ENCODE measurements at regions not wholly inside any gene's neighbourhood (a gene's known extent, or its start where the extent isn't known, plus 50 kb on each side); places are given as distances from the start of the nearest gene placed in this dataset.

DNA sequence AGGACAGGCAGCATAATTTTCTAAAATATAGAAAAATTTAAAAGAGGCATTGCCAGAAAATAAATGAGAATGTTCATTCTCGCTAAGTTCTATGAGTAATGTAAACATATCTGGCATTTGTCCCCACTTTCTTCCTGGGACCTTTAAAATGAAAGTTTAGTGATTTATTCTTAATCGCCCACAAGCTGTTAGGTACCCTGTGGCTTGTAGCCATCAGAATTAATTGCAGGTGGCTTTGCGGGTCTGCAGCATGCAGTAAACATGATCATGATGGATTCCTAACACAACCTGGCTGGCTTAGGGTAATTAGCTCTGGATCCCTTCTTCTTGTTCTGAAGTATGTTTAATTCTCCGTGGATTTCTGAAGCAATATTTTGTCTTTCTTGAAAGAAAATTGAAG, 103.5 kb upstream of the FRMD6 start:
- Histone ChIP-seq H3K4me3 (no peak overlapping the region), H3K27me3 (no peaks in the 10 kb centered on the region), H3K4me1 (peaks cover 7 to 45% (median 7%) of the 10 kb centered on the region in 3 donors), H3K27ac (peak overlapping the region; percentile 51 to 77 (median 74)), H3K9me3 (no peaks in the 10 kb centered on the region), H3K36me3 (no peaks in the 10 kb centered on the region)
- no peak for TF ChIP-seq POLR2A (IDR thresholded peaks at IDR 0.05)
- TF ChIP-seq EP300 (IDR thresholded peaks at IDR 0.05), result no peak
- TF ChIP-seq POLR2AphosphoS5 (IDR thresholded peaks at IDR 0.05), result no peak
- TF ChIP-seq, protein P1, sequence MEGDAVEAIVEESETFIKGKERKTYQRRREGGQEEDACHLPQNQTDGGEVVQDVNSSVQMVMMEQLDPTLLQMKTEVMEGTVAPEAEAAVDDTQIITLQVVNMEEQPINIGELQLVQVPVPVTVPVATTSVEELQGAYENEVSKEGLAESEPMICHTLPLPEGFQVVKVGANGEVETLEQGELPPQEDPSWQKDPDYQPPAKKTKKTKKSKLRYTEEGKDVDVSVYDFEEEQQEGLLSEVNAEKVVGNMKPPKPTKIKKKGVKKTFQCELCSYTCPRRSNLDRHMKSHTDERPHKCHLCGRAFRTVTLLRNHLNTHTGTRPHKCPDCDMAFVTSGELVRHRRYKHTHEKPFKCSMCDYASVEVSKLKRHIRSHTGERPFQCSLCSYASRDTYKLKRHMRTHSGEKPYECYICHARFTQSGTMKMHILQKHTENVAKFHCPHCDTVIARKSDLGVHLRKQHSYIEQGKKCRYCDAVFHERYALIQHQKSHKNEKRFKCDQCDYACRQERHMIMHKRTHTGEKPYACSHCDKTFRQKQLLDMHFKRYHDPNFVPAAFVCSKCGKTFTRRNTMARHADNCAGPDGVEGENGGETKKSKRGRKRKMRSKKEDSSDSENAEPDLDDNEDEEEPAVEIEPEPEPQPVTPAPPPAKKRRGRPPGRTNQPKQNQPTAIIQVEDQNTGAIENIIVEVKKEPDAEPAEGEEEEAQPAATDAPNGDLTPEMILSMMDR (IDR thresholded peaks at IDR 0.05), result no peak
- no peak for ATAC-seq
- WGBS, 2 donors (ENCODE audit: low coverage in 1 of 2), result 43 to 49% methylated on average over 4 of the region's 4 CpGs

DNA sequence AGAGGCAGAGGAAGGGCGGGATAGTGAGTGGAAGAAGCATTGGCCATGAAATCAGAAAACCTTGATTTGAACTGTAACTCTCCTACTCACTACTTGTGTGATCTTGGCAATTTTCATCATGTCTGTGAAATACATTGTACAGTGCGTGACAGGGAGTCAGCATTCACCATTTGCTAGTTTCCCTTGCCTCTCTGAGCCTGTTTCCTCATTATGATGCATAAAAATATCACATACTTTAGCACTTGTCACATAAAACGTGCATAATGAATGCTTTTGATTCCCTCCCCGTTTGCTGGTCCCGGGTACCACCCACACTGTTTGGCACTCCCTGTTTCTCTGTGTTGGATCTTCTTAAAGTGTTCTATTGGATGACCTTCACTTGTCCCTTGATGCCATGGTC, 101.1 kb upstream of the FRMD6 start:
- no peak overlapping the region for H3K27ac ChIP-seq
- no peak overlapping the region for H3K4me3 ChIP-seq
- peaks cover 7 to 31% (median 7%) of the 10 kb centered on the region in 3 donors for H3K4me1 ChIP-seq
- H3K27me3 ChIP-seq, result no peaks in the 10 kb centered on the region
- no peaks in the 10 kb centered on the region for H3K36me3 ChIP-seq
- ATAC-seq, result no peak
- H3K9me3 ChIP-seq, result no peaks in the 10 kb centered on the region
- 57 to 73% methylated on average over 5 of the region's 5 CpGs for WGBS, 2 donors (ENCODE audit: low coverage in 1 of 2)
- TF ChIP-seq POLR2AphosphoS5 (IDR thresholded peaks at IDR 0.05) (no peak), POLR2A (IDR thresholded peaks at IDR 0.05) (no peak), EP300 (IDR thresholded peaks at IDR 0.05) (no peak)
- TF ChIP-seq, protein P1 (IDR thresholded peaks at IDR 0.05), result no peak

DNA sequence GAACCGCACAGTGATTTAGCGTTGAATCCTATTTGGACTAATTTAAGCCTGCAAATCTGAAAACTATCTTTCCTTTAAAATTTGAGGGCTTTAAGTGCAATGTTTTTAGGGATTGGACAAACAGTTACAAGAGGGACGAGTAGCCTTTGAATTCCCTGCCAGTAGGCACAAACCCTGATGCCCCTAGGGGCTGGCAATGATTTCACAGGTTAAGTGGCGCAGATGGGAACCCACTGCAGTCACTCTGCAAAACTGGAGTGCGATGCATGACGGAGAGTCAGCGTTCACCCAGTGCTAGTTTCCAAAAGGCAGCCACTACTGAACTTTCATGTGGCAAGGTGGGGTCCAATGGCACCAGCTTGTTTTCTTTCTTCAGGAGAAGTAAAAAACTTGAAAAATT, 99.4 kb upstream of the FRMD6 start:
- no peak overlapping the region for H3K27ac ChIP-seq
- 95 to 100% methylated on average over 1 to 7 of the region's 7 CpGs for WGBS, 2 donors (ENCODE audit: low coverage in 1 of 2)
- peaks cover 3 to 16% (median 4%) of the 10 kb centered on the region in 3 donors for H3K4me1 ChIP-seq
- H3K36me3 ChIP-seq, result no peaks in the 10 kb centered on the region
- no peak for ATAC-seq
- no peaks in the 10 kb centered on the region for H3K9me3 ChIP-seq
- H3K4me3 ChIP-seq, result no peak overlapping the region
- TF ChIP-seq EP300 (IDR thresholded peaks at IDR 0.05) (no peak), POLR2AphosphoS5 (IDR thresholded peaks at IDR 0.05) (no peak), POLR2A (IDR thresholded peaks at IDR 0.05) (no peak)
- TF ChIP-seq, protein P1 (IDR thresholded peaks at IDR 0.05), result no peak
- no peaks in the 10 kb centered on the region for H3K27me3 ChIP-seq

DNA sequence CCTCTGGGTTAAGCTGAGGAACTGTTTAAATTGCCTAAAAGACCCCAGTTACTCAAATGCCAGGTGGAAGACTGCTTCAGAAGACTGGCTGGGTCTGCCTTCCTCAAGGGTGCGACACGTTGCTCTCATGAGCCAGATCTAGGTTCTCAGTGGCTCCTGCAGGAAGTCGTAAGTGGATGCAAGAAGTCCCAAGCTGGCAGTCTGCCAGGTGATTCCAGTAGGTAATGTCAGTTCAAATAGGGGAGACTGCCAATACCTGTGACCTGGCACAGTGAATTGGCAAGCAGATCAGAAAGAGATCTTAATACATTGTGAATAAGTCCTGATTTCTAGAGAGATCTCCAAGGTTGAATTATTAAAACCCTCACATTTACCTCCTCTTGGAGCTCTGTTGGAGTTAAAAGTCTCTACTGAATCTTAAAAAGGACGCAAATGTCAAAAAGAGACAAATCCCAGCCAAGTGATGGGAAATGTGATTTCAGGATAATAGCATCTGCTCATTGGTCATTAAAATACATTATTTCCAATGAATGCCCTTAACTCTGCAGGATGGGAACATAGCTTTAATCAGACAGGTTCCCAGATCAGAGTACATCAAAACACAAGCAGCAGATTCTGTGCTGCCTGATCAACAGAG, 98.8 kb upstream of the FRMD6 start:
- H3K36me3 ChIP-seq, result no peaks in the 10 kb centered on the region
- peaks cover 2 to 9% (median 3%) of the 10 kb centered on the region in 3 donors for H3K4me1 ChIP-seq
- H3K27me3 ChIP-seq, result no peaks in the 10 kb centered on the region
- no peak overlapping the region for H3K4me3 ChIP-seq
- no peaks in the 10 kb centered on the region for H3K9me3 ChIP-seq
- ATAC-seq, result no peak
- WGBS, 2 donors (ENCODE audit: low coverage in 1 of 2), result 75 to 100% methylated on average over 3 to 4 of the region's 4 CpGs
- H3K27ac ChIP-seq, result no peak overlapping the region
- no peak for TF ChIP-seq POLR2AphosphoS5 (IDR thresholded peaks at IDR 0.05)
- no peak for TF ChIP-seq POLR2A (IDR thresholded peaks at IDR 0.05)
- TF ChIP-seq, protein P1 (IDR thresholded peaks at IDR 0.05), result no peak
- TF ChIP-seq EP300 (IDR thresholded peaks at IDR 0.05), result no peak

DNA sequence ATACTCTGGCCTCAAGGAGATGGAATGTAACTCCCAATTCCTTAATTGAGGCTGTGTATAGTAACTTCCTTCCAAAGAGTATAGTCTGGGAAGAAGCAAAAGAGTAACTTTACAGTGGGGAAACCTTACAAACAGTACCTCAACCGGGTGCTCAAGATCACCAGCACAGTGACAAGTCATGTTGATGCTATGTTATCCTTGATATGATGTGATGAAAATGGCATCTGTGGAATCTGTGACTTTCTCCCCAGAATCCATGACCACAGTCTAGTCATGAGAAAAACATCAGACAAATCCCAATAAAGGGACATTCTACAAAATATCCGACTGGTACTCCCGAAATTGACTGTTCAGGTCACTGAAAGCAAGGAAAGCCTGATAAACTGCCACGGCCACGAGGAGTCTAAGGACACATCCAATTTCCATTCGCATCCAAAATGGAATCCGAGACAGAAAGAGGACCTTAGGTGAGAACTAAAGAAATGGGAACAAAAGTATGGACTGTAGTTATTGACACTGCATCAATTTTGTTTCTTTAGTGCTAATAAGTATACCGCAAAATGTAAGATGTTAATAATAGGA, 97.3 kb upstream of the FRMD6 start:
- Histone ChIP-seq H3K36me3 (no peaks in the 10 kb centered on the region), H3K4me1 (no peaks in the 10 kb centered on the region), H3K27ac (no peak overlapping the region), H3K9me3 (no peaks in the 10 kb centered on the region), H3K4me3 (no peak overlapping the region), H3K27me3 (no peaks in the 10 kb centered on the region)
- TF ChIP-seq POLR2AphosphoS5 (IDR thresholded peaks at IDR 0.05) (no peak), EP300 (IDR thresholded peaks at IDR 0.05) (no peak), POLR2A (IDR thresholded peaks at IDR 0.05) (no peak)
- TF ChIP-seq, protein P1 (IDR thresholded peaks at IDR 0.05), result no peak
- WGBS, 2 donors (ENCODE audit: low coverage in 1 of 2), result 85 to 89% methylated on average over 7 to 8 of the region's 8 CpGs
- no peak for ATAC-seq
